Astrocyte (in vitro differentiated cells and primary cell): ENCODE measurements at regions not wholly inside any gene's neighbourhood (a gene's known extent, or its start where the extent isn't known, plus 50 kb on each side); places are given as distances from the start of the nearest gene placed in this dataset.

Experiments used
- CTCF ChIP-seq: IDR thresholded peaks from 2 replicates; pipeline ENCODE4 v1.5.1; 2011; ENCODE audit warnings: low read depth, mild to moderate bottlenecking, inconsistent platforms, low read length, moderate library complexity; ENCODE audit not compliant: insufficient read depth
- EZH2 ChIP-seq: IDR thresholded peaks from 2 replicates; pipeline ENCODE4 v1.6.1; 2012; ENCODE audit warnings: mild to moderate bottlenecking, low read length, inconsistent platforms; ENCODE audit not compliant: insufficient read depth

- TF ChIP-seq CTCF = no peak
- no peak for TF ChIP-seq EZH2
Observed at GRCh38 chr2:23296691-23297090, 88.3 kb upstream of the KLHL29 start.
